HepG2 (cell line): ENCODE measurements at regions not wholly inside any gene's neighbourhood (a gene's known extent, or its start where the extent isn't known, plus 50 kb on each side); places are given as distances from the start of the nearest gene placed in this dataset.

Experiments used
- ATAC-seq: fragments of 200-7000 bp; cut with Tn5 transposase; 3 replicates; pipeline ENCODE4 v1.9.1; 2020; ENCODE audit warnings: mild to moderate bottlenecking, moderate library complexity
- BruUV-seq: library from RNA; stranded (reverse); fragments of 400-500 nt; replicated peaks from 2 replicates; lab custom pipeline; 2021; lab: Mats Ljungman, UMichigan
- CTCF ChIA-PET: fragments of 300-600 bp; formaldehyde crosslinking; extraction: SDS; loops from one replicate; lab custom pipeline; 2021; ENCODE audit warnings: low total read pairs, inconsistent platforms, low intra/inter-chr PET ratio; lab: Yijun Ruan, JAX
- POLR2A ChIA-PET: fragments of 350-600 bp; sonication (Branson Sonifier 250); formaldehyde crosslinking; loops from one replicate; lab custom pipeline; 2020; ENCODE audit warnings: antibody characterized with exemption, inconsistent platforms; lab: Yijun Ruan, JAX
- DNase-seq: peaks from one replicate; pipeline ENCODE4 v3.0.0-alpha.2; 2015; ENCODE audit warnings: low spot score
- FAIRE-seq: peaks from 3 replicates; lab custom pipeline; 2011; peaks lifted over from hg19 to GRCh38; lab: Jason Lieb, UNC
- H2AFZ ChIP-seq: one replicate; pipeline ENCODE4 v1.6.1; 2011; ENCODE audit warnings: low read length, inconsistent platforms
- H3K27ac ChIP-seq: fragments of 300-600 bp; 3 replicates; pipeline ENCODE4 v1.8.0; 2011; ENCODE audit warnings: mixed run types, mild to moderate bottlenecking, mixed read lengths, low read length, inconsistent platforms; ENCODE audit not compliant: insufficient read depth; ENCODE audit errors: extremely low read length
- H3K27me3 ChIP-seq, 2 experiments: fragments of 200-600 bp in 1 of 2; 2 replicates in 1 of 2; 3 replicates in 1 of 2; pipeline versions ENCODE4 v1.6.0 to v1.8.0; 2011; ENCODE audit warnings: low read length in 2 of 2, mild to moderate bottlenecking in 2 of 2, moderate library complexity in 2 of 2, inconsistent platforms in 1 of 2; ENCODE audit not compliant: insufficient read depth in 2 of 2, control insufficient read depth in 1 of 2
- H3K36me3 ChIP-seq, 2 experiments: fragments of 200-600 bp in 1 of 2; replicated peaks in 1 of 2; 2 replicates in 1 of 2; 3 replicates in 1 of 2; pipeline versions ENCODE4 v1.5.1 to v1.8.0; 2011; ENCODE audit warnings: low read length in 2 of 2, inconsistent platforms in 1 of 2; ENCODE audit not compliant: insufficient read depth in 2 of 2, control insufficient read depth in 1 of 2
- H3K4me1 ChIP-seq: 2 replicates; pipeline ENCODE4 v1.5.1; 2012; ENCODE audit warnings: low read length, inconsistent platforms; ENCODE audit not compliant: insufficient read depth
- H3K4me2 ChIP-seq: 2 replicates; pipeline ENCODE4 v1.6.0; 2011; ENCODE audit warnings: low read depth, low read length, inconsistent platforms
- H3K4me3 ChIP-seq, 3 experiments: fragments of 200-600 bp in 1 of 3; sonication (generic), shearing (Covaris generic) in 1 of 3; replicated peaks in 1 of 3; 2 replicates each; pipeline ENCODE4 v1.5.1; 2011 to 2016; ENCODE audit warnings: low read length in 3 of 3, inconsistent platforms in 2 of 3, low read depth in 2 of 3, mild to moderate bottlenecking in 2 of 3, control low read depth in 1 of 3, mixed read lengths in 1 of 3; ENCODE audit not compliant: insufficient read depth in 1 of 3
- H3K79me2 ChIP-seq: one replicate; pipeline ENCODE4 v1.6.1; 2011; ENCODE audit warnings: low read length, inconsistent platforms; ENCODE audit not compliant: insufficient read depth
- H3K9ac ChIP-seq: 2 replicates; pipeline ENCODE4 v1.6.0; 2011; ENCODE audit warnings: mild to moderate bottlenecking, low read depth, low read length, inconsistent platforms; ENCODE audit not compliant: insufficient read depth
- H3K9me3 ChIP-seq: 2 replicates; pipeline ENCODE4 v1.5.1; 2012; ENCODE audit warnings: mild to moderate bottlenecking, low read length
- H4K20me1 ChIP-seq: 2 replicates; pipeline ENCODE4 v1.6.0; 2011; ENCODE audit warnings: inconsistent platforms, mild to moderate bottlenecking, low read length, moderate library complexity; ENCODE audit not compliant: insufficient read depth
- RFXAP ChIP-seq: sonication (generic); formaldehyde crosslinking; IDR thresholded peaks from 2 replicates; pipeline ENCODE4 v1.4.0; 2020; ENCODE audit warnings: missing genetic modification reagents, borderline replicate concordance
- ZBTB25 ChIP-seq: IDR thresholded peaks from 2 replicates; pipeline ENCODE4 v1.6.1; 2018; ENCODE audit warnings: missing genetic modification reagents
- ZNF577 ChIP-seq: sonication (generic); formaldehyde crosslinking; IDR thresholded peaks from 2 replicates; pipeline ENCODE4 v1.4.0; 2020; ENCODE audit warnings: mild to moderate bottlenecking, low read depth, missing genetic modification reagents, borderline replicate concordance
- WGBS: methylation state at CpG from one replicate; pipeline ENCODE4 v1.1.6; 2017; ENCODE audit warnings: low lambda C conversion rate; 5-methylcytosine and 5-hydroxymethylcytosine counted together
- in situ Hi-C: cut with HindIII; loops from 2 replicates; pipeline ENCODE4 v1.10.0; 2017; ENCODE audit warnings: low pct_unique_long_range_greater_than_20kb; ENCODE audit not compliant: extremely low pct_ligation_motif_present
- intact Hi-C: fragments of 100-400 bp; cut with micrococcal nuclease; formaldehyde crosslinking; loops from one replicate; pipeline ENCODE4 v1.10.0; 2022; ENCODE audit not compliant: unreplicated experiment
- TF ChIP-seq, protein P1 (sequence below): sonication (generic); formaldehyde crosslinking; conservative IDR thresholded peaks from 2 replicates; pipeline ENCODE4 v1.8.0; 2022; ENCODE audit warnings: low read depth, missing genetic modification reagents

GRCh38 chr21:19440792-19441655, 1037.4 kb upstream of the TMPRSS15 start:
- H3K9me3 ChIP-seq: peaks cover 82% of the 10 kb centered on the region
- no peak overlapping the region for H3K9ac ChIP-seq
- POLR2A ChIA-PET: no interaction called here
- FAIRE-seq (no peak), ATAC-seq (no peak), DNase-seq (no peak)
- in situ Hi-C loops: no loop called here
- H3K4me2 ChIP-seq: no peak overlapping the region
- 8% methylated on average over 10 of the region's 10 CpGs for WGBS
- H3K4me1 ChIP-seq: no peaks in the 10 kb centered on the region
- intact Hi-C loops: no loop called here
- H3K79me2 ChIP-seq: no peaks in the 10 kb centered on the region
- no peak overlapping the region for H2AFZ ChIP-seq
- TF ChIP-seq ZBTB25 (CRISPR knock-in tag) (no peak), ZNF577 (CRISPR knock-in tag) (no peak), RFXAP (CRISPR knock-in tag) (no peak)
- TF ChIP-seq, protein P1, sequence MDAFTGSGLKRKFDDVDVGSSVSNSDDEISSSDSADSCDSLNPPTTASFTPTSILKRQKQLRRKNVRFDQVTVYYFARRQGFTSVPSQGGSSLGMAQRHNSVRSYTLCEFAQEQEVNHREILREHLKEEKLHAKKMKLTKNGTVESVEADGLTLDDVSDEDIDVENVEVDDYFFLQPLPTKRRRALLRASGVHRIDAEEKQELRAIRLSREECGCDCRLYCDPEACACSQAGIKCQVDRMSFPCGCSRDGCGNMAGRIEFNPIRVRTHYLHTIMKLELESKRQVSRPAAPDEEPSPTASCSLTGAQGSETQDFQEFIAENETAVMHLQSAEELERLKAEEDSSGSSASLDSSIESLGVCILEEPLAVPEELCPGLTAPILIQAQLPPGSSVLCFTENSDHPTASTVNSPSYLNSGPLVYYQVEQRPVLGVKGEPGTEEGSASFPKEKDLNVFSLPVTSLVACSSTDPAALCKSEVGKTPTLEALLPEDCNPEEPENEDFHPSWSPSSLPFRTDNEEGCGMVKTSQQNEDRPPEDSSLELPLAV (CRISPR knock-in tag): no peak
- BruUV-seq: no TSS peak
- H3K36me3 ChIP-seq: no peaks in the 10 kb centered on the region
- no peak overlapping the region for H3K4me3 ChIP-seq
- CTCF ChIA-PET: no interaction called here
- no peaks in the 10 kb centered on the region for H4K20me1 ChIP-seq
- H3K27ac ChIP-seq: no peak overlapping the region
- no peaks in the 10 kb centered on the region for H3K27me3 ChIP-seq
